HL-60/S4 (cell line): ENCODE measurements at regions not wholly inside any gene's neighbourhood (a gene's known extent, or its start where the extent isn't known, plus 50 kb on each side); places are given as distances from the start of the nearest gene placed in this dataset.

ENCODE experiments used
- in situ Hi-C: fragments of 300-500 bp; cut with MboI; formaldehyde crosslinking; loops from 2 replicates; pipeline ENCODE4 v1.14.3; 2022; ENCODE audit warnings: low sequenced_read_pairs

GRCh38 chr2:240309214-240309613 is 126.2 kb upstream of the GPC1 start:
- in situ Hi-C loops = no loop called here

DNA sequence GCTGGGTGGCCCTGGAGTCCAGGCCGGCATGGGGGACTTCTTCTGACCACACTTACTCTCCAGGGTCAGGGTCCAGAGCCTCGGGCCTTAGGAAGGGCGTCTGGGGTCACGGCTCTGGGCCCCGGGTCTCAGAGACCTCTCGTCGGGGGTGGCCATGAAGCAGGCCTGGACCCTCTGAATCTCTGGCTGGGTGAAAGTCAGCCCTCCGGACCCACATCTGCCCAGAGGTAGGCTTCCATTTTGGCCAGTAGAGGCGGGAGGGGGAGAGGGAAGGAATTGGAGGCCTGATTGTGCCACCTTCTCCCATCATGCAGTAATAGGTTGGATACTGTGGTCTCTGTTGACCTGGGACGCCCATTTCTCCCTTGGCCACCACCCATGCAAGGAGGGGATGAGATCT is 125.3 kb upstream of the GPC1 start:
- in situ Hi-C loops = no loop called here

GRCh38 chr2:240310645-240311044 is 124.8 kb upstream of the GPC1 start:
- in situ Hi-C loops = no loop called here

- in situ Hi-C loops = no loop called here
Measured at GRCh38 chr2:240311821-240312220, 123.6 kb upstream of the GPC1 start.

- in situ Hi-C loops = no loop called here
Measured at GRCh38 chr2:240319221-240319854, 116.1 kb upstream of the GPC1 start.

GRCh38 chr2:240319855-240320203 is 115.6 kb upstream of the GPC1 start:
- in situ Hi-C loops = no loop called here

- in situ Hi-C loops = no loop called here
Measured at GRCh38 chr2:240320204-240320993, 115.1 kb upstream of the GPC1 start.

DNA sequence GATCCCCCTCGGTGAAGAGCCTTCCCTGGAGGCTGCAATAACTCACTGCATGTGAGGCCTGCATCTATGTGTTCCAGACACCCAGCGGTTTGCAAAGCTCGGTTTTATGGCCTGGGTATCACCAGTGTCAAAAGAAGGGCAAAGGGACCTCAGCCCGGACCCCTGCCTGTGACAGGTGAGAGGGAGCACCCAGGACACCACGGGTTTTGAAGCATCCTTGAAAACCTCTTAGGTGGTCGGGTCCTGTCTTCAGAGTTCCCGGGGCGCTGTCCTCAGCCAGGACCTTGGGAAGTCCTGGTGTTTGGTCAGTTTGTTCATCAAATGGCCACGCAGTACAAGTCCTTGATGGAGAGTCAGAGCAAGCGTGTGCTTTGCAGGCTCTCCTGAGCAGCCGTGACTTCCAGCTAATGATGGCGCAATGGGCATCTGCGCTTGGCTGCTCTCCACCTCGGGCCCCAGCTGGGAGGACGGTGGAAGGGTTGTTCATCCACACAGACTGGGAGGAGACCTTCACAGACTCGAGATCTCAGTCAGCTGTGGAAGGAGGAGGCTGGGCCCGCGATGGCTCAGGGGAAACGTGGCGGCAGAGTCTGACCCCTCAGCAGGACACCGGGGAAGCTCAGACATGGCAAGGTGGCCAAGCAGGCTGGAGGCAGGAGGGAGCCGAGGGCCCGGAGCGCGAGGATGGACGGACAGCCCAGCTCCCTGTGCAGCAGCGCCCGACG is 113.1 kb upstream of the GPC1 start:
- in situ Hi-C loops = no loop called here

DNA sequence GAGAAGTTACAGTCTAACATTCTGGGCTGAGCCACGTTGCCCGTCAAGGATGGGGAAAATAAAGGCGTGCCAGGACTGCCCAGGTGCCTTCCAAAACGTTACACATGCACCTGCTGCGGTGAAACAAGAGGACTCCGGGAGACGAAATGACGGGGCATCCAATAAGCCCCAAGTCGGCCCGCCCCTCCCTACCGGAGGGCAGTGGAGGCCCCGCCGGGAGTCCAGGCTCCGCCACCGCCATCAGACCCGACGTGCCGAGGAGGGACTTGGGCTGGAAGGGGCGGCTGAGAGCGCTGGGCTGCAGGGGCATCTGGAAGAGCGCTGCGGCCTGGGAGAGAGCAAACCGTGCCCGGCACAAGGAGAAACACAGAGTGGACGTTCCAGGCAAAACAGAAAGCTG is 112.5 kb upstream of the GPC1 start:
- in situ Hi-C loops = no loop called here

GRCh38 chr2:240323601-240324291 is 111.7 kb upstream of the GPC1 start:
- in situ Hi-C loops = no loop called here

- in situ Hi-C loops = no loop called here
Measured at GRCh38 chr2:240324312-240325015, 111.0 kb upstream of the GPC1 start.

- in situ Hi-C loops = no loop called here
Measured at GRCh38 chr2:240325016-240326007, 110.2 kb upstream of the GPC1 start.

GRCh38 chr2:240326246-240326645 is 109.2 kb upstream of the GPC1 start:
- in situ Hi-C loops = no loop called here

DNA sequence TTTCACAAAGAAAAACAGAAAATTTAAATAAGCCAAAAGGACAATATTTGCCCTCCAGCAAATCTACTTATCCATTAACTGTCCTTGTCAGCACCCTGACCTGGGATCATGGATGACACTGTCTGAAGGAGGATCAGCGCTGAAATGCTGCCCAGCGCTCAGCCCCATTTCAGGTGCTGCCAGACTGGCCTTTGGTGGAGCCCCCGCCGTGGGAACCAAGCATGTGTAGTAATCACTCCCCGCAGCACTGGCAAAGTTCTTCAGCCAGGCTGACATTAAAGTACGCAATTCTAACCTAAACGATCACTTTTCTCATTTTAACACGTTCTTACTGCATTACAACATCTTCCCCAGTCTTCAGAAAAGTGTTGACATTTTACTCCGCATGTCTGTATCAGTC is 108.6 kb upstream of the GPC1 start:
- in situ Hi-C loops = no loop called here

GRCh38 chr2:240327566-240327965 is 107.9 kb upstream of the GPC1 start:
- in situ Hi-C loops = no loop called here

- in situ Hi-C loops = no loop called here
Measured at GRCh38 chr2:240328526-240328925, 106.9 kb upstream of the GPC1 start.

DNA sequence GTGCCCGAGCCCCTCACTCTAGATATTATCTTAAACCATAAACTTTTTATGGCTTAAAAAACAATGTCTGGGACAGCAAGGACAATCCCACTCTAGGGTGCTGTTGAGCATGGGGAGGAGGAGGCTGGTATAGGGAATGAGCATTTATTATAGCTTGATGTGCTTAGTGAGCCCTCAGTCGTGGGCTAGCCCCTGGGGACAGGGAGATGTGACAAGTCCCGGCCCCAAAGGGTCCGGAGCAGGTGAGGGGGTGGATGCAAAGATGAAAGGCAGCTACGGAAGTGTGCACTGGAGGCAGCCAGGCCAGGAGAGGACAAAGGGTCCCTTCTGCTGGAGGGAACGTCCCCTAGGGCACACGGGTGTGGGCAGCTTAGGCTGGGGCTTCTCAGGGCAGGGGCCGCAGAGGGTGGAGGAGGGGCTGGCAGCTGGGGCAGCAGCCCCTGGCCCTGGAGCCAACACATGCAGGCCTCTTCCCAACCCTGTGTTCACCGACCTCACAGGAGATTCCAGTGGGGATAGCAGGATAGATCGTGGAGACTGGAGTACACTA is 106.3 kb upstream of the GPC1 start:
- in situ Hi-C loops = no loop called here

DNA sequence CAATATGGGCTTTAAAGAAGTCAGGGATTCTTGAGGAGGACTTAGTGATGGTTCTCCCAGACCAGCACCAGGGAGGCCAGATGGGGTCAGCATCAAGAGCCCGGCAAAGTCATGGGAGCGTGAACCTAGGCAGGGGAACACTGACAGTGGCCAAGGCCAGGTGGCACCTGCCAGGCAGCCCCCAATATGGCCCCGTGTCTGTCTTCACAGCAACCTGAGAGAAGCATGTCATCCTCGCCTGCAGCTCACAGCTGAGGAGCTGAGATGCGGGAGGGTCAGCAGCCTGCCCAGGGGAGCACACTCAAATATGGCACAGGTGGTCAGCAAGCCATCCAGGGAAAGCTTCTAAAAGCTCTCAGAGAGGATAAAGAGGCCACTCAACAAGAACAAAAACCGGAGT is 105.7 kb upstream of the GPC1 start:
- in situ Hi-C loops = no loop called here

DNA sequence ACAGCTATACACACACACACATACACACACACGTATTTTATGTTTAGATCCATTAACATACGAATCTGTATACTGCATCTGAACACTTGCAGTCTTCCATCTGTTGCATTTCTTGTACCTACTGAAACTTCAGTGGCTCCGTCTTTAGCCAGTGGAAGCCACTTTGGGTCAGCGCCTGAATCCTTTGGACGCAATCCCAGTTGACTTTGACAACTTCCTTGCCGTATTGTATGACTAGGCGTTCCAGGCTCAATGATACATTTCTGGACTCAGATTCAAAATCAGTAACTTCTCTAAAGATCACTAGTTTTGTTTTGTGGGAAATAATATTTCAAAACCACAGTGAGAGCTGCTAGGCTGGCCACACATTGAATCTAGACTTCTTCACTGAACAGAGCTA is 101.5 kb upstream of the GPC1 start:
- in situ Hi-C loops = no loop called here
